ENCODE measurements at regions not wholly inside any gene's neighbourhood (a gene's known extent, or its start where the extent isn't known, plus 50 kb on each side); places are given as distances from the start of the nearest gene placed in this dataset.

- TF ChIP-seq GABPA (IDR thresholded peaks at IDR 0.05; ENCODE audit: low read depth) (no peak), POLR2AphosphoS5 (IDR thresholded peaks at IDR 0.05; ENCODE audit: low read depth) (no peak)
- TF ChIP-seq, protein P1, sequence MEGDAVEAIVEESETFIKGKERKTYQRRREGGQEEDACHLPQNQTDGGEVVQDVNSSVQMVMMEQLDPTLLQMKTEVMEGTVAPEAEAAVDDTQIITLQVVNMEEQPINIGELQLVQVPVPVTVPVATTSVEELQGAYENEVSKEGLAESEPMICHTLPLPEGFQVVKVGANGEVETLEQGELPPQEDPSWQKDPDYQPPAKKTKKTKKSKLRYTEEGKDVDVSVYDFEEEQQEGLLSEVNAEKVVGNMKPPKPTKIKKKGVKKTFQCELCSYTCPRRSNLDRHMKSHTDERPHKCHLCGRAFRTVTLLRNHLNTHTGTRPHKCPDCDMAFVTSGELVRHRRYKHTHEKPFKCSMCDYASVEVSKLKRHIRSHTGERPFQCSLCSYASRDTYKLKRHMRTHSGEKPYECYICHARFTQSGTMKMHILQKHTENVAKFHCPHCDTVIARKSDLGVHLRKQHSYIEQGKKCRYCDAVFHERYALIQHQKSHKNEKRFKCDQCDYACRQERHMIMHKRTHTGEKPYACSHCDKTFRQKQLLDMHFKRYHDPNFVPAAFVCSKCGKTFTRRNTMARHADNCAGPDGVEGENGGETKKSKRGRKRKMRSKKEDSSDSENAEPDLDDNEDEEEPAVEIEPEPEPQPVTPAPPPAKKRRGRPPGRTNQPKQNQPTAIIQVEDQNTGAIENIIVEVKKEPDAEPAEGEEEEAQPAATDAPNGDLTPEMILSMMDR (IDR thresholded peaks at IDR 0.05; ENCODE audit: insufficient read depth, low read length): no peak
Observed at GRCh38 chr2:150561076-150561475, 73.6 kb upstream of the RND3 start.
